ENCODE measurements at regions not wholly inside any gene's neighbourhood (a gene's known extent, or its start where the extent isn't known, plus 50 kb on each side); places are given as distances from the start of the nearest gene placed in this dataset.

DNA sequence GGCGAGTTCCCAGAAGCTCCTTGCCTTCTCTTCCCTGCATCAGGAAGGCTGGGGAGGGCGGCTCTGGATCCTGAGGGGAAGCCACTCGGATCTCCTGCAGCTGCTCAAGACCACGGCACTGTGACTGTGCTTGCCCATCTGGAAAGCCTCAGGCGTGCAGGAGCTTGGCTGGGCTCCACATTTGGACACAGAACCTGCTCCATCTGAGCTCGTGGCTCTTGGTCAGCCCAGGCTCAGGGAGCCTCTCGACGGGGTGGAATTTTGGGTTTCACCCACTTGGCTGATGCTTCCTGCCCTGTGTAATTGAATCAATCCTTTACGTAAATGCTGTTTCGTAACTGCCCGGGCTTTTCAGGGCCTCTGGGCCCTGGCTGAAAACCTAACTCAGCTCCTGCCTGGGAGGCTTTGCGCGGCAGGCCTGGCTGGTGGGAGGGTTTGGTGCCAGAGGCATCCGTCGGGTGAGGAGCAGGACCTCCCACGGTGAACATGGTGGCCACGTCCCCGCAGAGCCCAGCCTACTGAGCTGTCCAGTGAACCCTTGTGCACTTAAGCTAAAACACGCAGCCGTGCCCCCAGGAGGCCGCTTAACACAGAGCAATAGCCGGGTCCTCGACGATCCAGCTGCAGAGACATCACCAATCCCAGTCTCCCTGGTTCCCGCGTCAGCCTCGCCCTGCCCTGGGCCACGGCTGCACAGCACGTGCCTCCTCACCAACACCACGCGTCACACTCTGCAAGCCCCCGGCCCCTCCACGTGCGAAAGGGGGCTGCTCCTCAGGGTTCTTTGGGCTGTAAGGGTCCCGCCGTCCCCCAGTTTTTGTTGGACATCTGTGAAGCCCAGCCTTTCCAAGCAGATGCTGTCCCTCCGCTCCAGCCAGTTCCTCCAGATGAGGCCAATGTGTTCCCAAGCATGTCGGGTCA is 241.0 kb downstream of the DLL1 start (continued):
- no peak for TF ChIP-seq CHD7 (IDR thresholded peaks at IDR 0.05; ENCODE audit: insufficient replicate concordance, low read length)
- TF ChIP-seq SIN3A (conservative IDR thresholded peaks at IDR 0.05 in 1 of 2, IDR thresholded peaks at IDR 0.05 in 1 of 2; ENCODE audit: low read depth in 1 of 2, low read length in 2 of 2): no peak
- TF ChIP-seq CTBP2 (IDR thresholded peaks at IDR 0.05; ENCODE audit: borderline replicate concordance, insufficient read depth, insufficient read length, low read length): no peak
- TF ChIP-seq BCL11A (IDR thresholded peaks at IDR 0.05; ENCODE audit: low read depth in 2 of 2, low read length in 2 of 2): no peak
- TF ChIP-seq, protein P1, sequence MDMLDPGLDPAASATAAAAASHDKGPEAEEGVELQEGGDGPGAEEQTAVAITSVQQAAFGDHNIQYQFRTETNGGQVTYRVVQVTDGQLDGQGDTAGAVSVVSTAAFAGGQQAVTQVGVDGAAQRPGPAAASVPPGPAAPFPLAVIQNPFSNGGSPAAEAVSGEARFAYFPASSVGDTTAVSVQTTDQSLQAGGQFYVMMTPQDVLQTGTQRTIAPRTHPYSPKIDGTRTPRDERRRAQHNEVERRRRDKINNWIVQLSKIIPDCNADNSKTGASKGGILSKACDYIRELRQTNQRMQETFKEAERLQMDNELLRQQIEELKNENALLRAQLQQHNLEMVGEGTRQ (IDR thresholded peaks at IDR 0.05; ENCODE audit: low read length): no peak
- TF ChIP-seq RXRA (IDR thresholded peaks at IDR 0.05; ENCODE audit: insufficient read depth, low read depth, low read length): no peak
- no peak for TF ChIP-seq HDAC2 (IDR thresholded peaks at IDR 0.05; ENCODE audit: borderline replicate concordance in 1 of 2, low read depth in 2 of 2, low read length in 2 of 2)

Data from H1 (cell line).